Upper lobe of left lung (tissue), 4 donors: ENCODE measurements at regions not wholly inside any gene's neighbourhood (a gene's known extent, or its start where the extent isn't known, plus 50 kb on each side); places are given as distances from the start of the nearest gene placed in this dataset.

Source experiments
- CTCF ChIP-seq, 6 experiments: fragments of 450-650 bp in 4 of 6; fragments of 200-600 bp in 2 of 6; sonication (generic) in 2 of 6; IDR thresholded peaks; one replicate each; pipeline ENCODE4 v1.5.1; 2016 to 2019; ENCODE audit warnings: antibody characterized with exemption in 6 of 6
- POLR2AphosphoS5 ChIP-seq, 2 donors: sonication (generic); formaldehyde crosslinking; IDR thresholded peaks; one replicate each; pipeline ENCODE4 v1.5.1; 2017; ENCODE audit warnings: antibody characterized with exemption in 2 of 2

- TF ChIP-seq CTCF (IDR thresholded peaks at IDR 0.05) (no peak), POLR2AphosphoS5 (IDR thresholded peaks at IDR 0.05) (no peak)
Measured at GRCh38 chr12:65532162-65532561, 253.7 kb downstream of the MSRB3 start.
